COLO829 (cell line): ENCODE measurements at regions not wholly inside any gene's neighbourhood (a gene's known extent, or its start where the extent isn't known, plus 50 kb on each side); places are given as distances from the start of the nearest gene placed in this dataset.
"Not testable (repeated sequence)": the region's sequence is repeated elsewhere in the genome, so short reads cannot be mapped to it uniquely, and the experiment has no call there.

ENCODE experiments used
- DNase-seq: peaks from one replicate; pipeline ENCODE4 v3.0.0; 2012; ENCODE audit warnings: low spot score

GRCh38 chr1:56148326-56149193 is 430.8 kb downstream of the PLPP3 start:
- DNase-seq, result no peak

- DNase-seq, result no peak
These were observed 431.9 kb downstream of the PLPP3 start for GRCh38 chr1:56147459-56147858.

- no peak for DNase-seq
These were observed 432.3 kb downstream of the PLPP3 start for GRCh38 chr1:56147034-56147433.

- DNase-seq, result no peak
These were observed 432.9 kb downstream of the PLPP3 start for GRCh38 chr1:56146449-56146848.

GRCh38 chr1:56145581-56145980 is 433.8 kb downstream of the PLPP3 start:
- DNase-seq, result no peak

GRCh38 chr1:56142301-56142700 is 437.1 kb downstream of the PLPP3 start:
- no peak for DNase-seq

GRCh38 chr1:56139836-56140235 is 439.5 kb downstream of the PLPP3 start:
- no peak for DNase-seq

GRCh38 chr1:56137521-56138505 is 441.6 kb downstream of the PLPP3 start:
- no peak for DNase-seq

GRCh38 chr1:56137090-56137489 is 442.3 kb downstream of the PLPP3 start:
- DNase-seq, result no peak

GRCh38 chr1:56135864-56136147 is 443.6 kb downstream of the PLPP3 start:
- DNase-seq, result no peak

GRCh38 chr1:56135069-56135863 is 444.1 kb downstream of the PLPP3 start:
- no peak for DNase-seq

GRCh38 chr1:56133522-56134472 is 445.6 kb downstream of the PLPP3 start:
- DNase-seq, result no peak

- no peak for DNase-seq
These were observed 446.8 kb downstream of the PLPP3 start for GRCh38 chr1:56132520-56132919.

GRCh38 chr1:56129837-56130236 is 449.5 kb downstream of the PLPP3 start:
- DNase-seq, result no peak

- no peak for DNase-seq
These were observed 454.0 kb downstream of the PLPP3 start for GRCh38 chr1:56125316-56125715.

GRCh38 chr1:56123826-56124225 is 455.5 kb downstream of the PLPP3 start:
- no peak for DNase-seq

GRCh38 chr1:56123421-56123820 is 455.9 kb downstream of the PLPP3 start:
- DNase-seq, result no peak

- no peak for DNase-seq
These were observed 459.3 kb downstream of the PLPP3 start for GRCh38 chr1:56120021-56120420.

- not testable (repeated sequence) for DNase-seq
These were observed 460.7 kb downstream of the PLPP3 start for GRCh38 chr1:56118676-56119075.

GRCh38 chr1:56115701-56116100 is 463.7 kb downstream of the PLPP3 start:
- no peak for DNase-seq

GRCh38 chr1:56113679-56114078 is 465.7 kb downstream of the PLPP3 start:
- no peak for DNase-seq
